CD4-positive, alpha-beta T cell treated with Interleukin-6 for 4 hours (primary cell): ENCODE measurements at regions not wholly inside any gene's neighbourhood (a gene's known extent, or its start where the extent isn't known, plus 50 kb on each side); places are given as distances from the start of the nearest gene placed in this dataset.
"Not testable (repeated sequence)": the region's sequence is repeated elsewhere in the genome, so short reads cannot be mapped to it uniquely, and the experiment has no call there.

Experiments
- DNase-seq: peaks from one replicate; pipeline ENCODE4 v3.0.0-alpha.2; 2020; ENCODE audit warnings: mixed read lengths

- DNase-seq = no peak
These were observed 85.4 kb upstream of the RALY start for GRCh38 chr20:33908336-33908735.

- DNase-seq = no peak
These were observed 84.8 kb upstream of the RALY start for GRCh38 chr20:33908868-33909267.

GRCh38 chr20:33909331-33909921, 84.3 kb upstream of the RALY start:
- no peak for DNase-seq

GRCh38 chr20:33910056-33910455, 83.7 kb upstream of the RALY start:
- DNase-seq = no peak

GRCh38 chr20:33910529-33911327, 83.0 kb upstream of the RALY start:
- DNase-seq = no peak

- DNase-seq = peak; percentile 62
These were observed 78.8 kb upstream of the RALY start for GRCh38 chr20:33914919-33915318.

- peak; percentile 70 for DNase-seq
These were observed 77.9 kb upstream of the RALY start for GRCh38 chr20:33915726-33916331.

GRCh38 chr20:33916768-33917167, 76.9 kb upstream of the RALY start:
- no peak for DNase-seq

GRCh38 chr20:33917831-33918525, 75.7 kb upstream of the RALY start:
- DNase-seq = no peak

- DNase-seq = no peak
These were observed 75.0 kb upstream of the RALY start for GRCh38 chr20:33918662-33919061.

GRCh38 chr20:33919653-33920052, 74.1 kb upstream of the RALY start:
- no peak for DNase-seq

- DNase-seq = no peak
These were observed 71.5 kb upstream of the RALY start for GRCh38 chr20:33922224-33922623.

GRCh38 chr20:33923740-33924139, 70.0 kb upstream of the RALY start:
- no peak for DNase-seq

GRCh38 chr20:33925867-33926266, 67.8 kb upstream of the RALY start:
- no peak for DNase-seq

- DNase-seq = no peak
These were observed 67.3 kb upstream of the RALY start for GRCh38 chr20:33926425-33926824.

- DNase-seq = no peak
These were observed 66.0 kb upstream of the RALY start for GRCh38 chr20:33927724-33928123.

- no peak for DNase-seq
These were observed 63.8 kb upstream of the RALY start for GRCh38 chr20:33929917-33930316.

- DNase-seq = peak; percentile 53
These were observed 60.2 kb upstream of the RALY start for GRCh38 chr20:33933469-33933909.

- DNase-seq = no peak
These were observed 57.1 kb upstream of the RALY start for GRCh38 chr20:33936656-33937055.

- not testable (repeated sequence) for DNase-seq
These were observed 54.7 kb upstream of the RALY start for GRCh38 chr20:33939031-33939430.

GRCh38 chr20:33940666-33941065, 53.0 kb upstream of the RALY start:
- no peak for DNase-seq
